DND-41 (cell line): ENCODE measurements at regions not wholly inside any gene's neighbourhood (a gene's known extent, or its start where the extent isn't known, plus 50 kb on each side); places are given as distances from the start of the nearest gene placed in this dataset.

Experiments
- EZH2 ChIP-seq: IDR thresholded peaks from 3 replicates; pipeline ENCODE4 v1.6.1; 2012; ENCODE audit warnings: borderline replicate concordance, low read depth, mild to moderate bottlenecking, moderate library complexity, low read length, inconsistent platforms; ENCODE audit not compliant: severe bottlenecking
- TF ChIP-seq, protein P1 (sequence below): IDR thresholded peaks from 2 replicates; pipeline ENCODE4 v1.5.1; 2012; ENCODE audit warnings: borderline replicate concordance, low read length, moderate library complexity, mild to moderate bottlenecking; ENCODE audit not compliant: poor library complexity, severe bottlenecking; ENCODE audit errors: extremely low read depth

- TF ChIP-seq, protein P1, sequence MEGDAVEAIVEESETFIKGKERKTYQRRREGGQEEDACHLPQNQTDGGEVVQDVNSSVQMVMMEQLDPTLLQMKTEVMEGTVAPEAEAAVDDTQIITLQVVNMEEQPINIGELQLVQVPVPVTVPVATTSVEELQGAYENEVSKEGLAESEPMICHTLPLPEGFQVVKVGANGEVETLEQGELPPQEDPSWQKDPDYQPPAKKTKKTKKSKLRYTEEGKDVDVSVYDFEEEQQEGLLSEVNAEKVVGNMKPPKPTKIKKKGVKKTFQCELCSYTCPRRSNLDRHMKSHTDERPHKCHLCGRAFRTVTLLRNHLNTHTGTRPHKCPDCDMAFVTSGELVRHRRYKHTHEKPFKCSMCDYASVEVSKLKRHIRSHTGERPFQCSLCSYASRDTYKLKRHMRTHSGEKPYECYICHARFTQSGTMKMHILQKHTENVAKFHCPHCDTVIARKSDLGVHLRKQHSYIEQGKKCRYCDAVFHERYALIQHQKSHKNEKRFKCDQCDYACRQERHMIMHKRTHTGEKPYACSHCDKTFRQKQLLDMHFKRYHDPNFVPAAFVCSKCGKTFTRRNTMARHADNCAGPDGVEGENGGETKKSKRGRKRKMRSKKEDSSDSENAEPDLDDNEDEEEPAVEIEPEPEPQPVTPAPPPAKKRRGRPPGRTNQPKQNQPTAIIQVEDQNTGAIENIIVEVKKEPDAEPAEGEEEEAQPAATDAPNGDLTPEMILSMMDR: peak; percentile 99
- TF ChIP-seq EZH2: no peak
Observed at GRCh38 chr1:36703526-36704208, 221.0 kb upstream of the CSF3R start.
